Endothelial cell of umbilical vein (primary cell): ENCODE measurements at regions not wholly inside any gene's neighbourhood (a gene's known extent, or its start where the extent isn't known, plus 50 kb on each side); places are given as distances from the start of the nearest gene placed in this dataset.

Experiments used
- BruUV-seq: library from RNA; stranded (reverse); fragments of 400-500 nt; replicated peaks from 2 replicates; lab custom pipeline; 2021; lab: Mats Ljungman, UMichigan
- CTCF ChIA-PET: fragments of 300-600, 350-600 bp; sonication (Branson Sonifier 250); formaldehyde crosslinking; loops from one replicate; lab custom pipeline; 2021; ENCODE audit warnings: antibody characterized with exemption, inconsistent platforms; lab: Charles Lee
- POLR2A ChIA-PET: fragments of 300-600, 350-600 bp; sonication (Branson Sonifier 250); formaldehyde crosslinking; loops from one replicate; lab custom pipeline; 2021; ENCODE audit warnings: antibody characterized with exemption, inconsistent platforms; lab: Charles Lee
- DNase-seq: peaks from one replicate; pipeline ENCODE4 v3.0.0-alpha.2; 2011; ENCODE audit warnings: low read depth, low spot score
- FAIRE-seq: peaks from 2 replicates; lab custom pipeline; 2011; peaks lifted over from hg19 to GRCh38; lab: Jason Lieb, UNC
- H2AFZ ChIP-seq: 2 replicates; pipeline ENCODE4 v1.6.0; 2012; ENCODE audit warnings: low read depth, low read length, control low read depth, inconsistent platforms
- H3K27ac ChIP-seq: 2 replicates; pipeline ENCODE4 v1.5.1; 2011; ENCODE audit warnings: low read depth, mild to moderate bottlenecking, control low read depth, low read length, moderate library complexity; ENCODE audit not compliant: insufficient read depth
- H3K27me3 ChIP-seq, 2 experiments: 2 replicates each; pipeline versions ENCODE4 v1.6.0 to v1.6.1; 2011; ENCODE audit warnings: low read length in 2 of 2, mixed read lengths in 1 of 2; ENCODE audit not compliant: control insufficient read depth in 2 of 2, insufficient read depth in 2 of 2
- H3K36me3 ChIP-seq, 2 experiments: 2 replicates in 1 of 2; 3 replicates in 1 of 2; pipeline ENCODE4 v1.5.1; 2011; ENCODE audit warnings: low read length in 2 of 2, mild to moderate bottlenecking in 1 of 2, moderate library complexity in 1 of 2; ENCODE audit not compliant: control insufficient read depth in 2 of 2, insufficient read depth in 2 of 2; ENCODE audit errors: extremely low read depth in 1 of 2
- H3K4me1 ChIP-seq: 3 replicates; pipeline ENCODE4 v1.5.1; 2011; ENCODE audit warnings: mild to moderate bottlenecking, low read length; ENCODE audit not compliant: control insufficient read depth, insufficient read depth; ENCODE audit errors: extremely low read depth
- H3K4me2 ChIP-seq: 2 replicates; pipeline ENCODE4 v1.6.1; 2011; ENCODE audit warnings: low read length, control low read depth, mixed read lengths; ENCODE audit not compliant: insufficient read depth
- H3K4me3 ChIP-seq, 3 experiments: fragments of 200-600 bp in 1 of 3; sonication (generic), shearing (Covaris generic) in 1 of 3; replicated peaks in 1 of 3; 2 replicates each; pipeline ENCODE4 v1.5.1; 2011 to 2016; ENCODE audit warnings: control low read depth in 3 of 3, low read length in 3 of 3, mild to moderate bottlenecking in 2 of 3, inconsistent platforms in 1 of 3, low read depth in 1 of 3, moderate library complexity in 1 of 3; ENCODE audit not compliant: insufficient read depth in 1 of 3
- H3K79me2 ChIP-seq: 2 replicates; pipeline ENCODE4 v1.6.0; 2012; ENCODE audit warnings: low read length, inconsistent platforms; ENCODE audit not compliant: control insufficient read depth, insufficient read depth
- H3K9ac ChIP-seq: replicated peaks from 2 replicates; pipeline ENCODE3; 2011; ENCODE audit warnings: low read length, control low read depth; ENCODE audit not compliant: insufficient read depth; ENCODE audit errors: extremely low read depth
- H3K9me1 ChIP-seq: replicated peaks from 3 replicates; pipeline ENCODE4 v1.6.0; 2011; ENCODE audit warnings: mild to moderate bottlenecking, low read length; ENCODE audit not compliant: control insufficient read depth, insufficient read depth; ENCODE audit errors: extremely low read depth
- H3K9me3 ChIP-seq: replicated peaks from 2 replicates; pipeline ENCODE4 v1.5.1; 2012; ENCODE audit warnings: low read length, inconsistent platforms; ENCODE audit not compliant: control insufficient read depth, insufficient read depth
- H4K20me1 ChIP-seq: replicated peaks from 2 replicates; pipeline ENCODE3; 2011; ENCODE audit warnings: mild to moderate bottlenecking, low read length; ENCODE audit not compliant: control insufficient read depth, insufficient read depth; ENCODE audit errors: extremely low read depth
- EZH2 ChIP-seq: IDR thresholded peaks from 2 replicates; pipeline ENCODE4 v1.6.1; 2012; ENCODE audit warnings: borderline replicate concordance, low read depth, mild to moderate bottlenecking, moderate library complexity, low read length, inconsistent platforms; ENCODE audit not compliant: severe bottlenecking
- FOS ChIP-seq: IDR thresholded peaks from 2 replicates; pipeline ENCODE4 v1.6.1; 2011; ENCODE audit warnings: mild to moderate bottlenecking, low read length, moderate library complexity, borderline replicate concordance; ENCODE audit not compliant: insufficient read depth
- GATA2 ChIP-seq: IDR thresholded peaks from 2 replicates; pipeline ENCODE4 v1.7.0; 2011; ENCODE audit warnings: low read depth, mild to moderate bottlenecking, moderate library complexity, mixed read lengths, low read length; ENCODE audit not compliant: insufficient read length, insufficient read depth
- JUN ChIP-seq: IDR thresholded peaks from 2 replicates; pipeline ENCODE4 v1.6.1; 2011; ENCODE audit warnings: borderline replicate concordance, low read depth; ENCODE audit not compliant: insufficient read length, insufficient read depth
- MYC ChIP-seq: IDR thresholded peaks from one replicate; pipeline ENCODE4 v1.6.1; 2011; ENCODE audit warnings: mild to moderate bottlenecking, low read depth, low read length
- POLR2A ChIP-seq: IDR thresholded peaks from 2 replicates; pipeline ENCODE4 v1.6.1; 2012; ENCODE audit warnings: low read depth, mild to moderate bottlenecking, control low read depth, low read length
- POLR2AphosphoS5 ChIP-seq: IDR thresholded peaks from 2 replicates; pipeline ENCODE4 v1.6.1; 2012; ENCODE audit warnings: low read depth, mild to moderate bottlenecking, control low read depth, low read length, moderate library complexity; ENCODE audit not compliant: insufficient read depth
- dilution Hi-C: fragments of 300-500 bp; cut with MboI; formaldehyde crosslinking; loops from one replicate; pipeline ENCODE4 v1.15.0; 2019; ENCODE audit warnings: low sequenced_read_pairs; ENCODE audit not compliant: extremely low pct_ligation_motif_present
- intact Hi-C: fragments of 100-400 bp; cut with micrococcal nuclease; formaldehyde crosslinking; loops from one replicate; pipeline ENCODE4 v1.10.0; 2022
- TF ChIP-seq, protein P1 (sequence below), 2 donors: IDR thresholded peaks; 1 replicate in 1 of 2; 2 replicates in 1 of 2; pipeline ENCODE4 v1.5.1; 2011; ENCODE audit warnings: low read length in 2 of 2, mild to moderate bottlenecking in 2 of 2, moderate library complexity in 2 of 2, control low read depth in 1 of 2, inconsistent platforms in 1 of 2, low read depth in 1 of 2; ENCODE audit not compliant: insufficient read depth in 1 of 2; ENCODE audit errors: extremely low read depth in 1 of 2
- TF ChIP-seq, protein P2 (sequence below): IDR thresholded peaks from 2 replicates; pipeline ENCODE4 v1.6.1; 2011; ENCODE audit not compliant: insufficient read depth, insufficient read length

DNA sequence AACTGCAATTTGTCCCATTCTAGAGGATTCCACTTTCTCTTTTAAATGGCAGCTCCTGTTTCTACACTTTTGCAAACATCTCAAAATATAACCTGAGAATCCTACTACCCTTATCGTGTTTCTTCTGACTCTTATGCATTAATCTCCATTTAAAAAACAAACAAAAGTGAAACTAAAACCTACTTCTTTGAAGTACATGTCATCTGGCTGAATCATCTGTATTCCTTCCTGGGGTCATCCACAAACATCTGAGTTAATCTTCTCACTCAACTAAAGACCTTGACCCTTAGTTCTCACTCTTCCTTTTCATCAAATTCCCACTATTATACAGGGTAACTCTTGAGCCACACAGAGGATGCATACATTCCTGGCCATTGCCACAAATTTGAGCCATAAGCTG lies 584.8 kb downstream of the PPARGC1A start:
- no peaks in the 10 kb centered on the region for H3K4me1 ChIP-seq
- dilution Hi-C loops: no loop called here
- no peaks in the 10 kb centered on the region for H3K36me3 ChIP-seq
- no peaks in the 10 kb centered on the region for H3K27me3 ChIP-seq
- POLR2A ChIA-PET: no interaction called here
- no peak overlapping the region for H3K4me2 ChIP-seq
- H3K79me2 ChIP-seq: no peaks in the 10 kb centered on the region
- no peak overlapping the region for H3K27ac ChIP-seq
- no peak overlapping the region for H3K9ac ChIP-seq
- no peak overlapping the region for H2AFZ ChIP-seq
- BruUV-seq: no TSS peak
- H3K9me3 ChIP-seq: no peaks in the 10 kb centered on the region
- intact Hi-C loops: no loop called here
- TF ChIP-seq POLR2A: no peak
- TF ChIP-seq, protein P1, sequence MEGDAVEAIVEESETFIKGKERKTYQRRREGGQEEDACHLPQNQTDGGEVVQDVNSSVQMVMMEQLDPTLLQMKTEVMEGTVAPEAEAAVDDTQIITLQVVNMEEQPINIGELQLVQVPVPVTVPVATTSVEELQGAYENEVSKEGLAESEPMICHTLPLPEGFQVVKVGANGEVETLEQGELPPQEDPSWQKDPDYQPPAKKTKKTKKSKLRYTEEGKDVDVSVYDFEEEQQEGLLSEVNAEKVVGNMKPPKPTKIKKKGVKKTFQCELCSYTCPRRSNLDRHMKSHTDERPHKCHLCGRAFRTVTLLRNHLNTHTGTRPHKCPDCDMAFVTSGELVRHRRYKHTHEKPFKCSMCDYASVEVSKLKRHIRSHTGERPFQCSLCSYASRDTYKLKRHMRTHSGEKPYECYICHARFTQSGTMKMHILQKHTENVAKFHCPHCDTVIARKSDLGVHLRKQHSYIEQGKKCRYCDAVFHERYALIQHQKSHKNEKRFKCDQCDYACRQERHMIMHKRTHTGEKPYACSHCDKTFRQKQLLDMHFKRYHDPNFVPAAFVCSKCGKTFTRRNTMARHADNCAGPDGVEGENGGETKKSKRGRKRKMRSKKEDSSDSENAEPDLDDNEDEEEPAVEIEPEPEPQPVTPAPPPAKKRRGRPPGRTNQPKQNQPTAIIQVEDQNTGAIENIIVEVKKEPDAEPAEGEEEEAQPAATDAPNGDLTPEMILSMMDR (IDR thresholded peaks at IDR 0.05; ENCODE audit: extremely low read depth in 1 of 2, insufficient read depth in 1 of 2, low read depth in 1 of 2, low read length in 2 of 2): no peak
- no peak for TF ChIP-seq JUN
- no peak for TF ChIP-seq FOS
- TF ChIP-seq, protein P2, sequence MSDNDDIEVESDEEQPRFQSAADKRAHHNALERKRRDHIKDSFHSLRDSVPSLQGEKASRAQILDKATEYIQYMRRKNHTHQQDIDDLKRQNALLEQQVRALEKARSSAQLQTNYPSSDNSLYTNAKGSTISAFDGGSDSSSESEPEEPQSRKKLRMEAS: no peak
- no peak for TF ChIP-seq GATA2
- TF ChIP-seq MYC: no peak
- TF ChIP-seq EZH2: no peak
- no peak for TF ChIP-seq POLR2AphosphoS5
- no peak overlapping the region for H3K4me3 ChIP-seq
- no peaks in the 10 kb centered on the region for H4K20me1 ChIP-seq
- CTCF ChIA-PET: no interaction called here
- DNase-seq (no peak), FAIRE-seq (no peak)
- H3K9me1 ChIP-seq: no peaks in the 10 kb centered on the region
